ENCODE measurements at regions not wholly inside any gene's neighbourhood (a gene's known extent, or its start where the extent isn't known, plus 50 kb on each side); places are given as distances from the start of the nearest gene placed in this dataset.

GRCh38 chr6:95240514-95240913 lies 336.8 kb upstream of the MANEA start:
- no peak for DNase-seq (ENCODE audit: low read depth in 2 of 3, low spot score in 1 of 3)

- no peak for DNase-seq (ENCODE audit: low read depth in 2 of 3, low spot score in 1 of 3)
Observed at GRCh38 chr6:95242560-95242959, 334.8 kb upstream of the MANEA start.

- no peak for DNase-seq (ENCODE audit: low read depth in 2 of 3, low spot score in 1 of 3)
Observed at GRCh38 chr6:95243053-95243452, 334.3 kb upstream of the MANEA start.

- no peak for DNase-seq (ENCODE audit: low read depth in 2 of 3, low spot score in 1 of 3)
Observed at GRCh38 chr6:95244751-95245150, 332.6 kb upstream of the MANEA start.

GRCh38 chr6:95248499-95248898 lies 328.8 kb upstream of the MANEA start:
- DNase-seq (ENCODE audit: low read depth in 2 of 3, low spot score in 1 of 3): no peak

GRCh38 chr6:95249175-95249574 lies 328.2 kb upstream of the MANEA start:
- no peak for DNase-seq (ENCODE audit: low read depth in 2 of 3, low spot score in 1 of 3)

- no peak for DNase-seq (ENCODE audit: low read depth in 2 of 3, low spot score in 1 of 3)
Observed at GRCh38 chr6:95249661-95250060, 327.7 kb upstream of the MANEA start.

- no peak for DNase-seq (ENCODE audit: low read depth in 2 of 3, low spot score in 1 of 3)
Observed at GRCh38 chr6:95263840-95264239, 313.5 kb upstream of the MANEA start.

- DNase-seq (ENCODE audit: low read depth in 2 of 3, low spot score in 1 of 3): no peak
Observed at GRCh38 chr6:95266537-95267258, 310.6 kb upstream of the MANEA start.

- DNase-seq (ENCODE audit: low read depth in 2 of 3, low spot score in 1 of 3): no peak
Observed at GRCh38 chr6:95274686-95275235, 302.6 kb upstream of the MANEA start.

GRCh38 chr6:95279616-95280015 lies 297.7 kb upstream of the MANEA start:
- no peak for DNase-seq (ENCODE audit: low read depth in 2 of 3, low spot score in 1 of 3)

- DNase-seq (ENCODE audit: low read depth in 2 of 3, low spot score in 1 of 3): no peak
Observed at GRCh38 chr6:95280686-95281273, 296.6 kb upstream of the MANEA start.

GRCh38 chr6:95285881-95286280 lies 291.5 kb upstream of the MANEA start:
- no peak for DNase-seq (ENCODE audit: low read depth in 2 of 3, low spot score in 1 of 3)

GRCh38 chr6:95286874-95287273 lies 290.5 kb upstream of the MANEA start:
- no peak for DNase-seq (ENCODE audit: low read depth in 2 of 3, low spot score in 1 of 3)

- DNase-seq (ENCODE audit: low read depth in 2 of 3, low spot score in 1 of 3): no peak
Observed at GRCh38 chr6:95288251-95288650, 289.1 kb upstream of the MANEA start.

GRCh38 chr6:95292011-95292410 lies 285.3 kb upstream of the MANEA start:
- no peak for DNase-seq (ENCODE audit: low read depth in 2 of 3, low spot score in 1 of 3)

GRCh38 chr6:95293257-95293656 lies 284.1 kb upstream of the MANEA start:
- DNase-seq (ENCODE audit: low read depth in 2 of 3, low spot score in 1 of 3): no peak

GRCh38 chr6:95294043-95294442 lies 283.3 kb upstream of the MANEA start:
- DNase-seq (ENCODE audit: low read depth in 2 of 3, low spot score in 1 of 3): no peak

GRCh38 chr6:95309545-95309944 lies 267.8 kb upstream of the MANEA start:
- DNase-seq (ENCODE audit: low read depth in 2 of 3, low spot score in 1 of 3): no peak

GRCh38 chr6:95318137-95318536 lies 259.2 kb upstream of the MANEA start:
- no peak for DNase-seq (ENCODE audit: low read depth in 2 of 3, low spot score in 1 of 3)

- DNase-seq (ENCODE audit: low read depth in 2 of 3, low spot score in 1 of 3): no peak
Observed at GRCh38 chr6:95321126-95321525, 256.2 kb upstream of the MANEA start.

GRCh38 chr6:95325916-95326315 lies 251.4 kb upstream of the MANEA start:
- no peak for DNase-seq (ENCODE audit: low read depth in 2 of 3, low spot score in 1 of 3)

- no peak for DNase-seq (ENCODE audit: low read depth in 2 of 3, low spot score in 1 of 3)
Observed at GRCh38 chr6:95328231-95328630, 249.1 kb upstream of the MANEA start.
